ENCODE measurements at regions not wholly inside any gene's neighbourhood (a gene's known extent, or its start where the extent isn't known, plus 50 kb on each side); places are given as distances from the start of the nearest gene placed in this dataset.
"Not testable (repeated sequence)": the region's sequence is repeated elsewhere in the genome, so short reads cannot be mapped to it uniquely, and the experiment has no call there.

- no peak for DNase-seq
These were observed 712.0 kb upstream of the PRMT6 start for GRCh38 chr1:106344494-106344893.

- no peak for DNase-seq
These were observed 696.2 kb upstream of the PRMT6 start for GRCh38 chr1:106360252-106360651.

GRCh38 chr1:106366627-106367319 lies 689.7 kb upstream of the PRMT6 start:
- no peak for DNase-seq

- DNase-seq = no peak
These were observed 678.2 kb upstream of the PRMT6 start for GRCh38 chr1:106378261-106378660.

GRCh38 chr1:106380772-106381171 lies 675.7 kb upstream of the PRMT6 start:
- no peak for DNase-seq

GRCh38 chr1:106389160-106389559 lies 667.3 kb upstream of the PRMT6 start:
- DNase-seq = not testable (repeated sequence)

- DNase-seq = no peak
These were observed 663.4 kb upstream of the PRMT6 start for GRCh38 chr1:106393046-106393445.

- DNase-seq = no peak
These were observed 660.5 kb upstream of the PRMT6 start for GRCh38 chr1:106396020-106396419.

- DNase-seq = no peak
These were observed 658.1 kb upstream of the PRMT6 start for GRCh38 chr1:106398391-106398790.

GRCh38 chr1:106406114-106406513 lies 650.4 kb upstream of the PRMT6 start:
- DNase-seq = no peak

- not testable (repeated sequence) for DNase-seq
These were observed 644.2 kb upstream of the PRMT6 start for GRCh38 chr1:106412321-106412720.

GRCh38 chr1:106435269-106435668 lies 621.2 kb upstream of the PRMT6 start:
- DNase-seq = no peak

- DNase-seq = no peak
These were observed 617.0 kb upstream of the PRMT6 start for GRCh38 chr1:106439475-106439874.

GRCh38 chr1:106447466-106447865 lies 609.0 kb upstream of the PRMT6 start:
- no peak for DNase-seq

GRCh38 chr1:106456832-106457231 lies 599.6 kb upstream of the PRMT6 start:
- DNase-seq = no peak

- no peak for DNase-seq
These were observed 599.1 kb upstream of the PRMT6 start for GRCh38 chr1:106457368-106457767.

- DNase-seq = no peak
These were observed 597.6 kb upstream of the PRMT6 start for GRCh38 chr1:106458866-106459265.

GRCh38 chr1:106459418-106459817 lies 597.1 kb upstream of the PRMT6 start:
- no peak for DNase-seq

- DNase-seq = peak; percentile 64
These were observed 590.8 kb upstream of the PRMT6 start for GRCh38 chr1:106465666-106466065.

GRCh38 chr1:106480629-106481028 lies 575.8 kb upstream of the PRMT6 start:
- no peak for DNase-seq

GRCh38 chr1:106492880-106493279 lies 563.6 kb upstream of the PRMT6 start:
- DNase-seq = no peak

- DNase-seq = no peak
These were observed 561.8 kb upstream of the PRMT6 start for GRCh38 chr1:106494646-106495045.

GRCh38 chr1:106498238-106498637 lies 558.2 kb upstream of the PRMT6 start:
- DNase-seq = no peak

- no peak for DNase-seq
These were observed 553.8 kb upstream of the PRMT6 start for GRCh38 chr1:106502659-106503058.

- no peak for DNase-seq
These were observed 541.1 kb upstream of the PRMT6 start for GRCh38 chr1:106515375-106515774.

Data from NCI-H226 (cell line).